A673 (cell line): ENCODE measurements at regions not wholly inside any gene's neighbourhood (a gene's known extent, or its start where the extent isn't known, plus 50 kb on each side); places are given as distances from the start of the nearest gene placed in this dataset.

Source experiments
- BruUV-seq: library from RNA; stranded (reverse); fragments of 400-500 nt; replicated peaks from 2 replicates; lab custom pipeline; 2021; lab: Mats Ljungman, UMichigan
- CTCF ChIA-PET: fragments of 300-600 bp; sonication (Branson Sonifier 250); formaldehyde crosslinking; loops from one replicate; lab custom pipeline; 2022; ENCODE audit warnings: antibody characterized with exemption; lab: Charles Lee
- POLR2A ChIA-PET: fragments of 300-600 bp; sonication (Branson Sonifier 250); formaldehyde crosslinking; loops from one replicate; lab custom pipeline; 2022; ENCODE audit warnings: antibody characterized with exemption; ENCODE audit not compliant: low non-redundant PET; lab: Charles Lee
- DNase-seq: peaks from one replicate; pipeline ENCODE4 v3.0.0-alpha.2; 2015; ENCODE audit warnings: low spot score
- H3K27ac ChIP-seq: fragments of 200-600 bp; sonication (generic); 2 replicates; pipeline ENCODE4 v1.5.1; 2016; ENCODE audit warnings: mixed run types, low read depth, mild to moderate bottlenecking, mixed read lengths, antibody characterized with exemption, low read length; ENCODE audit not compliant: poor library complexity, severe bottlenecking
- H3K27me3 ChIP-seq: fragments of 200-600 bp; sonication (generic); replicated peaks from 2 replicates; pipeline ENCODE4 v1.6.1; 2017; ENCODE audit warnings: mixed run types, low read depth, mild to moderate bottlenecking, mixed read lengths, antibody characterized with exemption, low read length; ENCODE audit not compliant: insufficient read depth, poor library complexity
- H3K36me3 ChIP-seq: fragments of 200-600 bp; sonication (generic); 2 replicates; pipeline ENCODE4 v1.6.1; 2016; ENCODE audit warnings: mixed run types, mild to moderate bottlenecking, mixed read lengths, antibody characterized with exemption, low read length; ENCODE audit not compliant: insufficient read depth, poor library complexity, severe bottlenecking
- H3K4me1 ChIP-seq: fragments of 200-600 bp; sonication (generic); 2 replicates; pipeline ENCODE4 v1.6.1; 2017; ENCODE audit warnings: mixed run types, mild to moderate bottlenecking, mixed read lengths, antibody characterized with exemption, low read length; ENCODE audit not compliant: insufficient read depth, poor library complexity, severe bottlenecking
- H3K4me3 ChIP-seq: fragments of 200-600 bp; sonication (generic); 2 replicates; pipeline ENCODE4 v1.5.1; 2016; ENCODE audit warnings: low read depth, mixed run types, mild to moderate bottlenecking, mixed read lengths, low read length; ENCODE audit not compliant: poor library complexity, severe bottlenecking
- H3K9me3 ChIP-seq: fragments of 200-600 bp; sonication (generic); 2 replicates; pipeline ENCODE4 v1.6.1; 2016; ENCODE audit warnings: mixed run types, low read depth, mild to moderate bottlenecking, mixed read lengths, antibody characterized with exemption, low read length; ENCODE audit not compliant: poor library complexity, severe bottlenecking
- EZH2 ChIP-seq: fragments of 200-600 bp; sonication (generic); IDR thresholded peaks from 2 replicates; pipeline ENCODE4 v1.6.1; 2017; ENCODE audit warnings: borderline replicate concordance, low read depth, mild to moderate bottlenecking, mixed read lengths, antibody characterized with exemption, low read length; ENCODE audit not compliant: poor library complexity, severe bottlenecking
- intact Hi-C: fragments of 100-400 bp; cut with micrococcal nuclease; formaldehyde crosslinking; loops from one replicate; pipeline ENCODE4 v1.10.0; 2022; ENCODE audit not compliant: unreplicated experiment
- TF ChIP-seq, protein P1 (sequence below): fragments of 300-800, 200-600 bp; sonication (generic); conservative IDR thresholded peaks from 2 replicates; pipeline ENCODE4 v1.5.1; 2017; ENCODE audit warnings: low read depth, mild to moderate bottlenecking, antibody characterized with exemption, low read length, moderate library complexity, mixed read lengths

- H3K27ac ChIP-seq: no peak overlapping the region
- ChIA-PET POLR2A (no interaction called here), CTCF (no interaction called here)
- H3K4me3 ChIP-seq: no peak overlapping the region
- no peaks in the 10 kb centered on the region for H3K4me1 ChIP-seq
- no peaks in the 10 kb centered on the region for H3K36me3 ChIP-seq
- BruUV-seq: no TSS peak
- no peak for DNase-seq
- intact Hi-C loops: no loop called here
- H3K27me3 ChIP-seq: peaks cover 38% of the 10 kb centered on the region
- H3K9me3 ChIP-seq: no peaks in the 10 kb centered on the region
- TF ChIP-seq, protein P1, sequence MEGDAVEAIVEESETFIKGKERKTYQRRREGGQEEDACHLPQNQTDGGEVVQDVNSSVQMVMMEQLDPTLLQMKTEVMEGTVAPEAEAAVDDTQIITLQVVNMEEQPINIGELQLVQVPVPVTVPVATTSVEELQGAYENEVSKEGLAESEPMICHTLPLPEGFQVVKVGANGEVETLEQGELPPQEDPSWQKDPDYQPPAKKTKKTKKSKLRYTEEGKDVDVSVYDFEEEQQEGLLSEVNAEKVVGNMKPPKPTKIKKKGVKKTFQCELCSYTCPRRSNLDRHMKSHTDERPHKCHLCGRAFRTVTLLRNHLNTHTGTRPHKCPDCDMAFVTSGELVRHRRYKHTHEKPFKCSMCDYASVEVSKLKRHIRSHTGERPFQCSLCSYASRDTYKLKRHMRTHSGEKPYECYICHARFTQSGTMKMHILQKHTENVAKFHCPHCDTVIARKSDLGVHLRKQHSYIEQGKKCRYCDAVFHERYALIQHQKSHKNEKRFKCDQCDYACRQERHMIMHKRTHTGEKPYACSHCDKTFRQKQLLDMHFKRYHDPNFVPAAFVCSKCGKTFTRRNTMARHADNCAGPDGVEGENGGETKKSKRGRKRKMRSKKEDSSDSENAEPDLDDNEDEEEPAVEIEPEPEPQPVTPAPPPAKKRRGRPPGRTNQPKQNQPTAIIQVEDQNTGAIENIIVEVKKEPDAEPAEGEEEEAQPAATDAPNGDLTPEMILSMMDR: no peak
- TF ChIP-seq EZH2: no peak
Observed at GRCh38 chr15:98405013-98405412, 243.3 kb upstream of the IGF1R start.

DNA sequence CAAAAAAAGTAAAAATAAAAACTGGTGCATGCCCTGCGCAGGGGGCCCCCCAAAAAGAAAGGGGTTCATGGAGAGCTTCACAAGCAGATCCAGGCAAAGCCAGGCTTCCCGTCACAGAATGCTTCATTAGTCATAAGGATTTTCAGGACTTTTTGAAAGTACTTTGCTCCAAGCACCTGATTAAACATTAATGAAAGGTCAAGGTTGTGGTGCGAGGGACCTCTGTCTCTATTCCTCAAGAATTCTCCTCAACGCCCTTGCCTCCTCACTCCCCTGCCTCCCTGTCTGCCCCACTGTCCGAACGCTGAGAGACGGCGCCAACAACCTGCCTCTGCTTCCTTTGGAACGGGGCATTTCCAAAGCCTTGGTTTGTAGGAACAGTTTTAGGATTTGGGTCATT is 240.1 kb upstream of the IGF1R start:
- Histone ChIP-seq H3K9me3 (no peaks in the 10 kb centered on the region), H3K36me3 (no peaks in the 10 kb centered on the region), H3K4me1 (no peaks in the 10 kb centered on the region), H3K27me3 (peaks cover 17% of the 10 kb centered on the region), H3K27ac (no peak overlapping the region), H3K4me3 (no peak overlapping the region)
- ChIA-PET CTCF (no interaction called here), POLR2A (no interaction called here)
- TF ChIP-seq, protein P1: no peak
- no peak for TF ChIP-seq EZH2
- intact Hi-C loops: no loop called here
- BruUV-seq: no TSS peak
- no peak for DNase-seq

GRCh38 chr15:98410328-98410727 is 238.0 kb upstream of the IGF1R start:
- no peak for DNase-seq

More at GRCh38 chr15:98410328-98410727, 238.0 kb upstream of the IGF1R start:
- CTCF ChIA-PET: interaction anchor here (0.8 kb wide), 1 partner anchor 113 kb away, joined by 5 read pairs; no protein-coding TSS in a partner anchor
- Histone ChIP-seq H3K27me3 (peaks cover 7% of the 10 kb centered on the region), H3K27ac (no peak overlapping the region), H3K4me3 (no peak overlapping the region), H3K36me3 (no peaks in the 10 kb centered on the region), H3K9me3 (no peaks in the 10 kb centered on the region), H3K4me1 (no peaks in the 10 kb centered on the region)
- BruUV-seq: no TSS peak
- intact Hi-C loops: no loop called here
- TF ChIP-seq, protein P1: no peak
- no peak for TF ChIP-seq EZH2
- POLR2A ChIA-PET: no interaction called here
